ENCODE measurements at regions not wholly inside any gene's neighbourhood (a gene's known extent, or its start where the extent isn't known, plus 50 kb on each side); places are given as distances from the start of the nearest gene placed in this dataset.

DNA sequence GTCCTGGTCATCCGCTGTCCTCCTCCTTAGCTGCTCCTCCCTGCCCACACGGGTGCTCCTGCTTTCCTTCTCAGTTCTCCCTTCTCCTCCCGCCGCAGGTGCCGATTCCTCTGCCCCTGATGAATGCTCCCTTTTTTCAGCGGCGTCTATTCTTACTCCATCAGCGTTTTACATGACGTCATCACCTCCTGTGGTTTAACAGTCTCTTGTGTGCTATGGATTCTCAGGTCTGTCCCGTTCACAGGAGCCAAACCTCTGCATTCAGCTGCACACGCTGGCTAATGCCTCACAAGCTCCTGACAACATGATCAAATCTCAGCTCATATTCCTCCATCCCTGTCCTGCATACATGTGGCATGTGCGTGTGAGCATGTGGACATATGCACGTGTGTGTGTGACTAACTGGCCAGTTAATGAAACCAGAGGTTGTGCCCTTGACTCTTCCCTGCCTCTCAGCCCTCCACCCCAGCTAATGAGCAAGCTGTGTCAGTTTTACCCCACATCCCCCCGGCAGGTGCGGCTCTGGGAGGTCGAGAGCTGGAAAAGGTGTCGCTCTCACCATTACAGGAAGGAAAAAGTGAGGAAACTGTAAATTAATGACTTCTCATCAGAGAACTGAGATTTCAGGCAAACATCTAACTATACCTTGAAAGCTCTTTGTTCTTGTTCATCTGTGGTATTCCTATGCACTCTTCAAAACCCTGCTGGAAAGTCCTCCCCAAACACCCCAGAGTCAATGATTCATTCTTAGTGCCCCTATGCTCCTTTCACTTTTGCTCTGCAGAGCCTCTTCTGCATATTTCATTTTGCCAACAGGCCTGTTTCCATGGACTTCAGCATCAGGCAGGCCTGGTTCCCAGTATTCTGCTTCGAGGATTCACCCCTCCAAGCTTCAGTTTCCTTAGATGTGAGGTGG, 163.1 kb downstream of the TTLL2 start:
- Mint-ChIP-seq H3K4me3 (no peak overlapping the region), H3K36me3 (ENCODE audit: low read depth) (no peaks in the 10 kb centered on the region), H3K27ac (no peak overlapping the region), H3K27me3 (ENCODE audit: insufficient read depth) (peaks cover 15% of the 10 kb centered on the region), H3K9me3 (no peaks in the 10 kb centered on the region), H3K4me1 (ENCODE audit: low read depth) (no peaks in the 10 kb centered on the region)
- intact Hi-C loops (cut with micrococcal nuclease) = no loop called here
- no peak for DNase-seq (ENCODE audit: low spot score)

DNA sequence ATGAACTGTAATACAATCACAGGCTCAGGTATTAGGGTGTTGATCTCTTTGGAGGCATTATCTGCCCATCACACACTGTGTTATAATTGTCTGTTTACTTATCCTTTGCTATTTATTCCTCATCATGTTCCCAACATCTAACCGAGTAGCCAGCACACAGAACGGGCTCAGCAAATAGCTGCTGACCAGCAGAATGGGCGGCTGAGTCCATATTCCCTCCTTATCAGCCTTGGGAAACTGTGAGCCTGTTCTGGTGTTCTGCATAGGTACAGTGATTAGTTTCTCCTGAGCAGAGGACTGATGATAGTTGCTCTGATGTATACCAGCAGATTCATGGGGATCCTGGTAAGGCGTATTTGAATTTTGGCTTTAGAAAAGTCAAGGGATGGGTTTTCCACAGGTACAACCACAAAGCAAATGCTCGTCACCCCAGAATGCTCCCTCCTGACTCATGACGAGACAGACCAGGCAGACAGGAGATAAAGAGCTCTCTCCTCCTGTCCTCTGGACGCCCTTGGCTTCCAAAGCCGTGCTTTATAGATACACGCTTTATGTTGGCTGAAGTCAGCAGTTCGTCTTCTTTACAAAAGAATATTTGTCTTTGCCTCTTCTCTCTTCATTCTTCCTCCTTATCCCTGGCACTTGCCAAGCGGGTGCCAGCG, 166.7 kb downstream of the TTLL2 start:
- no peaks in the 10 kb centered on the region for H3K9me3 Mint-ChIP-seq
- no peaks in the 10 kb centered on the region for H3K36me3 Mint-ChIP-seq (ENCODE audit: low read depth)
- H3K27ac Mint-ChIP-seq = no peak overlapping the region
- peaks cover 13% of the 10 kb centered on the region for H3K27me3 Mint-ChIP-seq (ENCODE audit: insufficient read depth)
- H3K4me1 Mint-ChIP-seq (ENCODE audit: low read depth) = no peaks in the 10 kb centered on the region
- DNase-seq (ENCODE audit: low spot score) = no peak
- H3K4me3 Mint-ChIP-seq = no peak overlapping the region
- intact Hi-C loops (cut with micrococcal nuclease) = no loop called here

DNA sequence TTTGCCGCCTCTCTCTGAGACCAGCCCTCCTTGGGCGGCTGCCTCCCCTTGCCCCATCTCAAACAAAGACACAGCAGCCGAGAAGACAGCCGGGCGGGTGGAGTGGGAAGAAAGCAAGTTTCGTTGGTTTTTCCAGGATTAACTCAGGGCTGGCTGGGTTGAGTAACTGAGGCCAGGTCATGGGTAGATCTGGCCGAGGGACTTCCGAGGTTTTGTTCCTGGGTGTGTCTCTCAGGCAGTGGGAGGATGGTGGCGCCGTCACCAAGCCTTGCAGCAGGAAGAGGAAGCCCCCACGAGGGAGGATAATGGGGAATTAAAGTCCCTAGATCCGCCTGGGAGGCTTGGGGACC, 167.2 kb downstream of the TTLL2 start:
- no peaks in the 10 kb centered on the region for H3K36me3 Mint-ChIP-seq (ENCODE audit: low read depth)
- intact Hi-C loops (cut with micrococcal nuclease) = no loop called here
- no peaks in the 10 kb centered on the region for H3K9me3 Mint-ChIP-seq
- peaks cover 9% of the 10 kb centered on the region for H3K27me3 Mint-ChIP-seq (ENCODE audit: insufficient read depth)
- no peaks in the 10 kb centered on the region for H3K4me1 Mint-ChIP-seq (ENCODE audit: low read depth)
- no peak for DNase-seq (ENCODE audit: low spot score)
- no peak overlapping the region for H3K4me3 Mint-ChIP-seq
- H3K27ac Mint-ChIP-seq = no peak overlapping the region

DNA sequence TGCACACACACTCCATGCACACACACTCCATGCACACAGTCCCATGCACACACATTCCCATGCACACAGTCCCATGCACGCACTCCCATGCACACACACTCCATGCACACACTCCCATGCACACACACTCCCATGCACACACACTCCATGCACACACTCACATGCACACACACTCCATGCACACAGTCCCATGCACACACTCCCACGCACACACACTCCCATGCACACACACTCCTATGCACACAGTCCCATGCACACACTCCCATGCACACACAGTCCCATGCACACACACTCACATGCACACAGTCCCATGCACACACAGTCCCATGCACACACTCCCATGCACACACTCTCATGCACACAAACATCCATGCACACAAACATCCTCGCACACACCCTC, 168.4 kb downstream of the TTLL2 start:
- H3K9me3 Mint-ChIP-seq = no peaks in the 10 kb centered on the region
- no peak overlapping the region for H3K27ac Mint-ChIP-seq
- intact Hi-C loops (cut with micrococcal nuclease) = no loop called here
- no peaks in the 10 kb centered on the region for H3K36me3 Mint-ChIP-seq (ENCODE audit: low read depth)
- no peaks in the 10 kb centered on the region for H3K4me1 Mint-ChIP-seq (ENCODE audit: low read depth)
- DNase-seq (ENCODE audit: low spot score) = no peak
- no peak overlapping the region for H3K4me3 Mint-ChIP-seq
- peaks cover 4% of the 10 kb centered on the region for H3K27me3 Mint-ChIP-seq (ENCODE audit: insufficient read depth)

DNA sequence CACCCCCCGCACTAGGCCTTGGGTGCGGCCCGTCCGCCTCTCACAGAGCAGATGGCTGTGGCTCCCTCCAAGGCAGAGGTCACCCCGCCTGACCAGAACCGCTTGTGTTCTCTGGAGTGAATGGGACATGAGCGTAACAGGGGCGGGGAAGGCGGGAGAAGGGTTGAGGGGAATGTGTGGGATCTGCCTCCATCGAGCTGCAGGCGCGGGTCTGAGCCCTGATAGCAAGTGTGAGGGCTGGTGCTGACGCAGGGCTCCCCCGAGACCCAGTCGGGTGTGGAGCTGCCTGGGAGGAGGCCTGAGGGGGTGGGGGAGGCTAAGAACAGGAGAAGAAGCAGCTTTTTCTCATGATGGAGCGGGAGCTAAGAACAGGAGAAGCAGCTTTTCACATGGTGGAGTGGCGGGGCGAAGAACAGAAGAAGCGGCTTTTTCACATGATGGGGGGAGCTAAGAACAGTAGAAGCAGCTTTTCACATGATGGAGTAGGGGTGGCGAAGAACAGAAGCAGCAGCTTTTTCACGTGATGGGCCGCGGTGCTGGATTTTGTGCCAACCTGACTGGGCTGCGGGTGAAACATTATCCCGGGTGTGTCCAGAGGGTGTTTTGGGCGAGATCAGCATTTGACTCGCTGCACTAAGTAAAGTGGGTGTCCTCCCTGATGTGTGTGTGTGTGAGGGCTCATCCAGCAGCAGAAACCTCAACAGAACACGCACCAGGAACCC, 169.3 kb downstream of the TTLL2 start:
- Mint-ChIP-seq H3K36me3 (ENCODE audit: low read depth) (no peaks in the 10 kb centered on the region), H3K4me1 (ENCODE audit: low read depth) (no peaks in the 10 kb centered on the region), H3K27me3 (ENCODE audit: insufficient read depth) (peaks cover 4% of the 10 kb centered on the region), H3K4me3 (no peak overlapping the region), H3K27ac (no peak overlapping the region), H3K9me3 (no peaks in the 10 kb centered on the region)
- DNase-seq (ENCODE audit: low spot score) = no peak
- intact Hi-C loops (cut with micrococcal nuclease) = no loop called here

DNA sequence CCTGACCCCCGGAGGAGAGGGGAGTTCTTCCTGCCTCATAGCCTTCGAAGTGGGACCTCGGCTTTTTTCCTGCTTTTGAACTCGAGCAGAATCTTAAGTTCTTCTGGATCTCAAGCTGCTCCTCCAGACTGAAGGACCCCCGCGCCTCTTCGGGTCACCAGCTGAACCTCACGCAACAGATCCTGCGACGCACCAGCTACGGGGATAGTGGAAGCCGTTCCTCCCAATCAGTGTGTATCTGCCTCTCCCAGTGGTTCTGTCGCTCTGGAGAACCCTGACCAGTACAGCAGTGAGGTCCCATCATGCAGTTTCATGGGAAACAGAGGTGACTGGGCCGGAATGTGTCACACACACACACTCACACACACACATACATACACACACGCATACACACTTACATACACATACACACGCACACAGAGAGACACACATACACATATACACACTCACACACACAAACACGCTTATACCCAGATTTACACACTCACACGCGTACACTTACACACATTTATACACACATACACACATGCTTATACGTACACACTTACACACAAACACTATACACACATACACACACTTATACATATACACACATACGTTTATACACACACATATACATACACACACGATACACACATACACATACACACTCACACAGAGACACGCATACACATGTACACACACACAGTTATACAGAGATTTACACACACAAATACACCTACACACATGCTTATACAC, 170.0 kb downstream of the TTLL2 start:
- Mint-ChIP-seq H3K27me3 (ENCODE audit: insufficient read depth) (peaks cover 4% of the 10 kb centered on the region), H3K9me3 (no peaks in the 10 kb centered on the region), H3K36me3 (ENCODE audit: low read depth) (no peaks in the 10 kb centered on the region), H3K27ac (no peak overlapping the region), H3K4me3 (no peak overlapping the region), H3K4me1 (ENCODE audit: low read depth) (no peaks in the 10 kb centered on the region)
- no peak for DNase-seq (ENCODE audit: low spot score)
- intact Hi-C loops (cut with micrococcal nuclease) = no loop called here

DNA sequence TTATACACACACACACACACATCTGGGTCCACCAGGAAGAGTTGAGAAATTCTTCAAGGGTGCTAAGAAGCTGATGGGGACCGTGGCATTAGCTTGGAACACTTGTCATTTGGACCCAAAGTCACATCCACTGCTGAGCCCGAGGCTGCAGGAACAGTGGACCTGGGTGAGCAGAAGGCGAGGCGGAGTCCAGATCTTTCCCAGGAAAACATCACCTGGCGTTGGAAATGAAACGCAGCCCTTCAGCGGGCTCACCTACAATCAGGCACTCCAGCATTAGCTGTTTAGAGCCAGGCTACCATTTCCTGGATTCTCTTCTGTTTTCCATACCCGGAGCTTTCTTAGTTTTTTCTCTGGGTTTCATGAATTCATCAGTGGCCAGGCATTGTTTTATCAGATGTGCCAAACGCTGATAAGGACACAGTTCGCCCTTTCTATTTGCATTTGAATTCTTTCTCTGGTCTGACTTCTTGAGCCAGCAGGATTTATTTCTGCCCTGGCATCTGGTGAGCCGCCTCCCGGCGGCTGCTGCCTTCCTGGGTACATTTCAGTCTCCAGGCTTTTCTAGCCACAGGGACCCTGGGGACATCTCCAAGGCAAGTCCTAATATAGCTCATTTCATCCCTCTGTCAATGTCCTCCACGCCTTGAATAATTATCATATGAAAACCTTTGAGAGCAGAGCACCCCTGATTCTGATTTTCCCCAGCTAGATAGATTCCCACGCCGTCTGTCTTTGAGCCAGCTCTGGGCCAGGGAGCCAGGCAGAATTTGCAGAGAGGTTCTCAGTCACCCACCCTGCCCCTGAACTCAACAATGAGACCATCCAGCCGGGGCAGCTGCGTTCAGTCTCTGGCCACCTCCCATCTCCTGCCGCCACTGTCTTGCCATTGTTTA, 170.9 kb downstream of the TTLL2 start:
- Mint-ChIP-seq H3K9me3 (no peaks in the 10 kb centered on the region), H3K27me3 (ENCODE audit: insufficient read depth) (peaks cover 4% of the 10 kb centered on the region), H3K27ac (no peak overlapping the region), H3K36me3 (ENCODE audit: low read depth) (no peaks in the 10 kb centered on the region), H3K4me3 (no peak overlapping the region), H3K4me1 (ENCODE audit: low read depth) (no peaks in the 10 kb centered on the region)
- intact Hi-C loops (cut with micrococcal nuclease) = no loop called here
- no peak for DNase-seq (ENCODE audit: low spot score)

DNA sequence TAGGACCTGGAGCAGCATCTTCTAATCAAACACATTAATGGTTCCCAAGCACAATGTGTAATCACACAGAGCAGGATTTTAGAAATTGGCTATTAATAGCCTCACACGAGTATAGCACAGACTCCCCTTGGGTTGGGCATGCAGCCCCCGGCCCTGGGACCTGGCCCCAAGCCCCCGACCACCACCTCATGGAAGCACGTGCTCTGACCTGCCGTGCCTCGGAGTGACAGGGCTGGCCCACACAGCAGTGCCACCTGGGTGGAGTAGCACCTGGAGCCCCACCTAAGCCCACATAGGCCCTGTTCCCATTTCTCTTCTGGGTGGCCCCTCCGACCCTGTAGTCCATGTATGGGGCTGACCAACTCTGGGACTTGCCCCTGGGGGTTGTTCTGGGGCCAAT, 171.8 kb downstream of the TTLL2 start:
- Mint-ChIP-seq H3K4me1 (ENCODE audit: low read depth) (no peaks in the 10 kb centered on the region), H3K36me3 (ENCODE audit: low read depth) (no peaks in the 10 kb centered on the region), H3K9me3 (no peaks in the 10 kb centered on the region), H3K4me3 (no peak overlapping the region), H3K27ac (no peak overlapping the region), H3K27me3 (ENCODE audit: insufficient read depth) (no peaks in the 10 kb centered on the region)
- intact Hi-C loops (cut with micrococcal nuclease) = no loop called here
- no peak for DNase-seq (ENCODE audit: low spot score)

DNA sequence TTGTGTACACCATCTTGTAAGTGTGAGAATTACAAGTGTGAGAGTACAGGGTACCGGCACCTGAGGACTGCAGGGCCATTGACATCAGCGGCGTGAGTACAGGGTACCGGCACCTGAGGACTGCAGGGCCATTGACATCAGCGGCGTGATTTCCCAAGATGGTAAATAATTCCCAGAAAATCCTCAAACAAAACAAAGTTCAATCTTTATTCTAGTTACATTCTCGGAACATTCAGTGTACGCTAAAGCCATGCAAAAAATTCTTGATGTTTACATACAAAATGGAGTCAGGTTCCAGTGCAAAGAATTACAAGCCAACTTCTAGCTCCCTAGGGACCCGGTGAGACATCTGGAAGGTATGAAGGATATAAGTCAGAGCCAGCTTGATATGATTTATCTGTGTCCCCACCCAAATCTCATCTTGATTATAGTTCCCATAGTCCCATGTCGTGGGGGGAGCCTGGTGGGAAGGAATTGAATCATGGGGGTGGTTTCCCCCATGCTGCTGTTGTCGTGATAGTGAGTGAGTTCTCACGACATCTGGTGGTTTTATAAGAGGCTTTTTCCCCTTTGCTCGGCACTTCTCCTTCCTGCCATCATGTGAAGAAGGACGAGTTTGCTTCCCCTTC, 172.7 kb downstream of the TTLL2 start:
- intact Hi-C loops (cut with micrococcal nuclease) = no loop called here
- Mint-ChIP-seq H3K27me3 (ENCODE audit: insufficient read depth) (no peaks in the 10 kb centered on the region), H3K27ac (no peak overlapping the region), H3K36me3 (ENCODE audit: low read depth) (no peaks in the 10 kb centered on the region), H3K9me3 (no peaks in the 10 kb centered on the region), H3K4me1 (ENCODE audit: low read depth) (no peaks in the 10 kb centered on the region), H3K4me3 (no peak overlapping the region)
- no peak for DNase-seq (ENCODE audit: low spot score)

DNA sequence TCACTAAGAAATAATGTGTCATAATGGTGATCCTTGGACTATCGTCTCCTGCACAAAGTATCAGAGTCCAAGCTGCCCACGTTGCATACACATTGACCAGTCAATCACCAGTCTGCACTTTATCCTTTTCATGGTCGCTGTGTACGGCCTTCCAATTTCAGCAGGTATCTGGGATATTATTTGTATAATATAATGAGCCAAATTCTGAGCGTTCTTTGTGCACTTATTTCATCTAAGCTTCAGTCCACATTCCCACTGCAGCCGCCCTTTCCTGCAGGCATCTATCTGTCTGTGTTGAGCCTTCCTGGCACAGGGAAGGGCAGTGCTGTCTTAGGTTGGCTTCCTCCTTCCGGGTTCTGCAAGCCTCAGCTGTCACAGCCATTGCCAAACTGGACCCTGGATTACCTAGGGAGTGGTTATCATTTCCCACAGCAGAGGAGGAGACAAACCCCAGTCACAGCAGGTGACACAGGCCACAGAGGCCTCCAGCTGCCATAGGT, 174.3 kb downstream of the TTLL2 start:
- Mint-ChIP-seq H3K27me3 (ENCODE audit: insufficient read depth) (peaks cover 4% of the 10 kb centered on the region), H3K27ac (no peak overlapping the region), H3K9me3 (no peaks in the 10 kb centered on the region), H3K4me3 (no peak overlapping the region), H3K4me1 (ENCODE audit: low read depth) (no peaks in the 10 kb centered on the region), H3K36me3 (ENCODE audit: low read depth) (no peaks in the 10 kb centered on the region)
- DNase-seq (ENCODE audit: low spot score) = no peak
- intact Hi-C loops (cut with micrococcal nuclease) = no loop called here

DNA sequence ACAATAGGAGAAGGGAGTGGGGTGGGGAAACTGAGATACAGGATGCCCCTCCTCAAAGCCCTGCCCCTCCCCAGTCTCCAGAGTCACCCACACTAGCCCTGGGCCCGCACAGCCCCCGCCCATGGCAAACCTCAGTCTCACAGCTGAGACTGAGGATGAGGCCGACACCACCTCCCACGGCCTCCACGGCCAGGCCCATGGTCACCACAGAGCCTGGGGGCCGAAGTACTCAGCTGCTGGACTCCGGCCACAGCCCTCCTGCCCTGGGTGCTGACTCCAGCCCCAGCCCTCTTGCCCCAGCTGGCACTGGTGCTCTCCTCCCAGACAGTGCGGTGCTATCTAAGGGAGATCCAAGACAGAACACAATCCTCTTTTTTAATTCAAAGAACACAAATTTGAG, 176.1 kb downstream of the TTLL2 start:
- no peak for DNase-seq (ENCODE audit: low spot score)
- no peaks in the 10 kb centered on the region for H3K9me3 Mint-ChIP-seq
- intact Hi-C loops (cut with micrococcal nuclease) = no loop called here
- no peak overlapping the region for H3K4me3 Mint-ChIP-seq
- no peak overlapping the region for H3K27ac Mint-ChIP-seq
- H3K4me1 Mint-ChIP-seq (ENCODE audit: low read depth) = no peaks in the 10 kb centered on the region
- H3K27me3 Mint-ChIP-seq (ENCODE audit: insufficient read depth) = peaks cover 4% of the 10 kb centered on the region
- H3K36me3 Mint-ChIP-seq (ENCODE audit: low read depth) = no peaks in the 10 kb centered on the region
